Prostate gland (tissue), 2 donors: ENCODE measurements at regions not wholly inside any gene's neighbourhood (a gene's known extent, or its start where the extent isn't known, plus 50 kb on each side); places are given as distances from the start of the nearest gene placed in this dataset.
"Not testable (repeated sequence)": the region's sequence is repeated elsewhere in the genome, so short reads cannot be mapped to it uniquely, and the experiment has no call there.

Source experiments
- DNase-seq: peaks from one replicate; pipeline ENCODE4 v3.0.0-alpha.2; 2019; ENCODE audit warnings: low spot score
- H3K27ac ChIP-seq, 2 donors: fragments of 200-600 bp; sonication (generic); 2 replicates each; pipeline ENCODE4 v1.5.1; 2017 to 2019
- H3K27me3 ChIP-seq: fragments of 200-600 bp; sonication (generic); replicated peaks from 2 replicates; pipeline ENCODE4 v1.5.1; 2019; ENCODE audit not compliant: insufficient read depth
- H3K36me3 ChIP-seq, 2 donors: fragments of 200-600 bp; sonication (generic); 1 replicate in 1 of 2; 2 replicates in 1 of 2; pipeline versions ENCODE4 v1.5.1 to v1.8.1; 2017 to 2019
- H3K4me1 ChIP-seq: fragments of 200-600 bp; sonication (generic); replicated peaks from 2 replicates; pipeline ENCODE4 v1.5.1; 2019
- H3K4me3 ChIP-seq, 2 donors: fragments of 200-600 bp; sonication (generic); 2 replicates each; pipeline ENCODE4 v1.5.1; 2017 to 2019
- H3K9me3 ChIP-seq: fragments of 200-600 bp; sonication (generic); 2 replicates; pipeline ENCODE4 v1.5.1; 2017
- POLR2A ChIP-seq: fragments of 450-650 bp; IDR thresholded peaks from one replicate; pipeline ENCODE4 v1.6.1; 2016; ENCODE audit warnings: antibody characterized with exemption, mild to moderate bottlenecking
- POLR2AphosphoS5 ChIP-seq: sonication (generic); formaldehyde crosslinking; IDR thresholded peaks from one replicate; pipeline ENCODE4 v1.6.1; 2017; ENCODE audit warnings: antibody characterized with exemption
- WGBS: methylation state at CpG from one replicate; pipeline ENCODE4 v1.1.5; 2018; 5-methylcytosine and 5-hydroxymethylcytosine counted together
- intact Hi-C: fragments of 100-400 bp; cut with DNase I; formaldehyde crosslinking; loops from one replicate; pipeline ENCODE4 v1.14.2; 2022
- TF ChIP-seq, protein P1 (sequence below), 4 experiments: fragments of 200-600 bp in 2 of 4; fragments of 450-650 bp in 2 of 4; sonication (generic) in 2 of 4; IDR thresholded peaks; 1 replicate in 3 of 4; 2 replicates in 1 of 4; pipeline ENCODE4 v1.5.1; 2016 to 2019; ENCODE audit warnings: antibody characterized with exemption in 4 of 4, mild to moderate bottlenecking in 2 of 4, moderate library complexity in 2 of 4

- Histone ChIP-seq H3K36me3 (no peaks in the 10 kb centered on the region), H3K4me1 (no peaks in the 10 kb centered on the region), H3K4me3 (no peak overlapping the region), H3K27me3 (no peaks in the 10 kb centered on the region), H3K27ac (no peak overlapping the region), H3K9me3 (no peaks in the 10 kb centered on the region)
- 70% methylated on average over 2 of the region's 2 CpGs for WGBS
- no peak for DNase-seq
- TF ChIP-seq, protein P1, sequence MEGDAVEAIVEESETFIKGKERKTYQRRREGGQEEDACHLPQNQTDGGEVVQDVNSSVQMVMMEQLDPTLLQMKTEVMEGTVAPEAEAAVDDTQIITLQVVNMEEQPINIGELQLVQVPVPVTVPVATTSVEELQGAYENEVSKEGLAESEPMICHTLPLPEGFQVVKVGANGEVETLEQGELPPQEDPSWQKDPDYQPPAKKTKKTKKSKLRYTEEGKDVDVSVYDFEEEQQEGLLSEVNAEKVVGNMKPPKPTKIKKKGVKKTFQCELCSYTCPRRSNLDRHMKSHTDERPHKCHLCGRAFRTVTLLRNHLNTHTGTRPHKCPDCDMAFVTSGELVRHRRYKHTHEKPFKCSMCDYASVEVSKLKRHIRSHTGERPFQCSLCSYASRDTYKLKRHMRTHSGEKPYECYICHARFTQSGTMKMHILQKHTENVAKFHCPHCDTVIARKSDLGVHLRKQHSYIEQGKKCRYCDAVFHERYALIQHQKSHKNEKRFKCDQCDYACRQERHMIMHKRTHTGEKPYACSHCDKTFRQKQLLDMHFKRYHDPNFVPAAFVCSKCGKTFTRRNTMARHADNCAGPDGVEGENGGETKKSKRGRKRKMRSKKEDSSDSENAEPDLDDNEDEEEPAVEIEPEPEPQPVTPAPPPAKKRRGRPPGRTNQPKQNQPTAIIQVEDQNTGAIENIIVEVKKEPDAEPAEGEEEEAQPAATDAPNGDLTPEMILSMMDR (IDR thresholded peaks at IDR 0.05) = no peak
- TF ChIP-seq POLR2A (no peak), POLR2AphosphoS5 (no peak)
- intact Hi-C loops = no loop called here
Measured at GRCh38 chr14:52182853-52183252, 84.6 kb upstream of the PTGDR start.

DNA sequence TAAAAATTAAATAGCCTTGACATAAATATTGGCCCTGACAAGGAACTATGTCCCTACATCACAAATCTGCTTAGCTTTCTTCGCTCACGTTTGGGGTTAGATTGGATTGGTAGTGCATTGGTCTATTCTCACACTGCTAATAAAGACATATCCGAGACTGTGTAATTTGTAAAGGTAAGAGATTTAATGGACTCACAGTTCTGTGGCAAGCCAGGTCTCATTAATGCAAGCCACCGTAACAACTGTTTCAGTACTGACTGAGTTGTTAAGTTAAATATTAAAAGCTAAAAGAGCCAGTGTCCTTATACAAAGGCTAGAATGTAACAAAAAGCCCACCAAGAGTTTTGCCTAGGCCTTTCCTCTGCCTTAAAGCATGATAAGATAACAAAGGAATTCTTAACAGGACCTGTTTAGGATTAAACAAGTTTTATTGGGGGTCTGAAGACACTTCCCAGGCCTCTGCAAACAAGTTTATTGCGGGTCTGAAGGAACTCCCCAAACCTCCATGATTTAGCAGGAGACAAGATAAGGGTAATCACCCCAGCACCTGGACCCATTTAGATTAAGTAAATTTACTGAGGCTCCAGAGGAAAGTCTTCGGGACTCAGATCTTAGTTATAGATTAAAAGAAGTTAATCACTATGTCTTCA, 88.2 kb upstream of the PTGDR start:
- H3K4me1 ChIP-seq = no peaks in the 10 kb centered on the region
- H3K27ac ChIP-seq = no peak overlapping the region
- 38% methylated on average over 6 of the region's 6 CpGs for WGBS
- no peaks in the 10 kb centered on the region for H3K27me3 ChIP-seq
- intact Hi-C loops = no loop called here
- H3K36me3 ChIP-seq = no peaks in the 10 kb centered on the region
- H3K9me3 ChIP-seq = no peaks in the 10 kb centered on the region
- H3K4me3 ChIP-seq = no peak overlapping the region
- TF ChIP-seq POLR2AphosphoS5 = no peak
- no peak for TF ChIP-seq POLR2A
- TF ChIP-seq, protein P1 (IDR thresholded peaks at IDR 0.05) = no peak
- no peak for DNase-seq

- Histone ChIP-seq H3K27ac (no peak overlapping the region), H3K9me3 (no peaks in the 10 kb centered on the region), H3K27me3 (no peaks in the 10 kb centered on the region), H3K4me1 (no peaks in the 10 kb centered on the region), H3K4me3 (no peak overlapping the region), H3K36me3 (no peaks in the 10 kb centered on the region)
- intact Hi-C loops = no loop called here
- WGBS = 79% methylated on average over 6 of the region's 6 CpGs
- no peak for DNase-seq
- TF ChIP-seq POLR2AphosphoS5 (no peak), POLR2A (no peak)
- TF ChIP-seq, protein P1 (IDR thresholded peaks at IDR 0.05) = no peak
Measured at GRCh38 chr14:52175982-52176502, 91.5 kb upstream of the PTGDR start.

GRCh38 chr14:52171932-52172331, 95.6 kb upstream of the PTGDR start:
- H3K9me3 ChIP-seq, DNase-seq, H3K4me1 ChIP-seq, H3K4me3 ChIP-seq, H3K27ac ChIP-seq, H3K36me3 ChIP-seq, intact Hi-C loops, H3K27me3 ChIP-seq: not testable (repeated sequence)
- WGBS = 82% methylated on average over 1 of the region's 1 CpG

DNA sequence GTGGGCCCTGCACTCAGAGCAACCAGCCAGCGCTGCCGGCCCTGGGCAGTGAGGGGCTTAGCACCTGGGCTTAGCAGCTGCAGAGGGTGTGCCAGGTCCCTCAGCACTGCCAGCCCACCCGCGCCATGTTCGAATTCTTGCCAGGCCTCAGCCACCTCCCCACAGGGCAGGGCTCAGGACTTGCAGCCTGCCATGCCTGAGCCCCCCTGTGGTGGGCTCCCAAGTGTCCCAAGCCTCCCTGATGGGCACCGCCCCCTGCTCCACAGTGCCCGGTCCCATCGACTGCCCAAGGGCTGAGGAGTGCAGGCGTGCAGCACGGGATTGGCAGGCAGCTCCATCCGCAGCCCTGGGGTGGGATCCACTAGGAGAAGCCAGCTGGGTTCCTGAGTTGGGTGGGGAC, 98.0 kb upstream of the NID2 start:
- H3K36me3 ChIP-seq = no peaks in the 10 kb centered on the region
- no peaks in the 10 kb centered on the region for H3K4me1 ChIP-seq
- no peak overlapping the region for H3K27ac ChIP-seq
- intact Hi-C loops = no loop called here
- DNase-seq = no peak
- WGBS = 93% methylated on average over 11 of the region's 11 CpGs
- no peaks in the 10 kb centered on the region for H3K27me3 ChIP-seq
- no peaks in the 10 kb centered on the region for H3K9me3 ChIP-seq
- TF ChIP-seq POLR2AphosphoS5 (no peak), POLR2A (no peak)
- TF ChIP-seq, protein P1 (IDR thresholded peaks at IDR 0.05) = no peak
- H3K4me3 ChIP-seq = no peak overlapping the region
